Stimulated activated CD4-positive, alpha-beta T cell treated with anti-CD3 and anti-CD28 coated beads, Interleukin-4, amount 100 ng/mL, for 24 hours (primary cell): ENCODE measurements at regions not wholly inside any gene's neighbourhood (a gene's known extent, or its start where the extent isn't known, plus 50 kb on each side); places are given as distances from the start of the nearest gene placed in this dataset.

Experiments
- DNase-seq: peaks from one replicate; pipeline ENCODE4 v3.0.0-alpha.2; 2020

GRCh38 chr2:118696786-118697465, 150.5 kb downstream of the EN1 start:
- DNase-seq, result no peak

GRCh38 chr2:118693287-118693822, 154.1 kb downstream of the EN1 start:
- no peak for DNase-seq

GRCh38 chr2:118689874-118690273, 157.6 kb downstream of the EN1 start:
- no peak for DNase-seq

GRCh38 chr2:118689456-118689855, 158.0 kb downstream of the EN1 start:
- DNase-seq, result no peak

- DNase-seq, result no peak
These were observed 158.4 kb downstream of the EN1 start for GRCh38 chr2:118689033-118689432.

GRCh38 chr2:118687698-118688097, 159.8 kb downstream of the EN1 start:
- no peak for DNase-seq

GRCh38 chr2:118687192-118687591, 160.3 kb downstream of the EN1 start:
- no peak for DNase-seq

GRCh38 chr2:118686346-118686745, 161.1 kb downstream of the EN1 start:
- no peak for DNase-seq

GRCh38 chr2:118683460-118683859, 164.0 kb downstream of the EN1 start:
- DNase-seq, result no peak

- no peak for DNase-seq
These were observed 168.5 kb downstream of the EN1 start for GRCh38 chr2:118678985-118679384.

- DNase-seq, result no peak
These were observed 169.9 kb downstream of the EN1 start for GRCh38 chr2:118677546-118677945.

GRCh38 chr2:118675531-118675930, 171.9 kb downstream of the EN1 start:
- DNase-seq, result no peak

- DNase-seq, result no peak
These were observed 174.8 kb downstream of the EN1 start for GRCh38 chr2:118672571-118673158.

- no peak for DNase-seq
These were observed 175.6 kb downstream of the EN1 start for GRCh38 chr2:118671701-118672454.

- DNase-seq, result no peak
These were observed 176.6 kb downstream of the EN1 start for GRCh38 chr2:118670838-118671237.

GRCh38 chr2:118670276-118670675, 177.2 kb downstream of the EN1 start:
- DNase-seq, result no peak

GRCh38 chr2:118669654-118670053, 177.8 kb downstream of the EN1 start:
- DNase-seq, result no peak

- no peak for DNase-seq
These were observed 178.7 kb downstream of the EN1 start for GRCh38 chr2:118668431-118669424.

- no peak for DNase-seq
These were observed 179.5 kb downstream of the EN1 start for GRCh38 chr2:118667964-118668363.

- DNase-seq, result no peak
These were observed 180.1 kb downstream of the EN1 start for GRCh38 chr2:118667348-118667747.

- DNase-seq, result no peak
These were observed 181.5 kb downstream of the EN1 start for GRCh38 chr2:118665784-118666529.

- DNase-seq, result no peak
These were observed 186.3 kb downstream of the EN1 start for GRCh38 chr2:118661179-118661578.
